Putamen (tissue), 1 donor: ENCODE measurements at regions not wholly inside any gene's neighbourhood (a gene's known extent, or its start where the extent isn't known, plus 50 kb on each side); places are given as distances from the start of the nearest gene placed in this dataset.

Experiments
- DNase-seq: peaks from one replicate; pipeline ENCODE4 v3.0.0-alpha.2; 2016; ENCODE audit warnings: low spot score

- DNase-seq: no peak
Measured at GRCh38 chr15:38046257-38047051, 112.0 kb downstream of the TMCO5A start.

DNA sequence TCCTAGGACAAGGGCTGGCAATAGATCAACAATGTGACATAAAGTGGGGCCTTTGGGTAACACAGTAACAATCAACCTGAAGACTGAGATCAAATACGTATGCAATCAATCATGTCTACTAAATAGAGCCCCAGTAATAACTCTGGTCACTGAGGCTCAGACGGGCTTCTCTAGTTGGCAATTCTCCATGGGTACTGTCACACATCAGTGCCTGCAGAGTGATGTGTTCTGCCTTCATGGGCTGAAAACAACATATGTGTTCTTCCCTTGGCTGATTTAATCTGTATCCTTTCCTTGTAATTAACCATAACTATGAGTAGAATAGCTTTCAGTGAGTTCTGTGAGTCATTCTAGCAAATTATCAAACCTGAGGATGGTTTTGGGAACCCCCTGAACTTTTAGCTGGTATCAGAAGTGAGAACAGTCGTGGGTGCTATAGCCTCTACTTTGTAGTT, 113.6 kb downstream of the TMCO5A start:
- DNase-seq: no peak

DNA sequence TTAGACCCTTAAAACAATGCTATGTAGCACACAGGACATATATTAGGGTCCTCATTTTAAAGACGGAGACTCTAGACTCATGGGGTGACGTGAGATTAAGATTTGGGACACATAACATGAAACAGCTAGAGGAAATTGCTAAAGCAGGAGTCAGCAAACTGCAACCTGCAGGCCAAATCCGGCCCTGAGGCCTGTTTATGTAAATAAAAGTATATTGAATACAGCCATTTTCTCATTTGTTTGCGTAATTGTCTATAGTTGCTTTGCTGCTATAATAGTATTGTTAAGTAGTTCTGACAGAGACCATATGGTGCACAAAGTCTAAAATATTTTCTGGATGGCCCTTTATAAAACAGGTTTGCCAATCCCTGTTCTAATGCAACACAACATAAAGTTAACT, 115.5 kb downstream of the TMCO5A start:
- no peak for DNase-seq

DNA sequence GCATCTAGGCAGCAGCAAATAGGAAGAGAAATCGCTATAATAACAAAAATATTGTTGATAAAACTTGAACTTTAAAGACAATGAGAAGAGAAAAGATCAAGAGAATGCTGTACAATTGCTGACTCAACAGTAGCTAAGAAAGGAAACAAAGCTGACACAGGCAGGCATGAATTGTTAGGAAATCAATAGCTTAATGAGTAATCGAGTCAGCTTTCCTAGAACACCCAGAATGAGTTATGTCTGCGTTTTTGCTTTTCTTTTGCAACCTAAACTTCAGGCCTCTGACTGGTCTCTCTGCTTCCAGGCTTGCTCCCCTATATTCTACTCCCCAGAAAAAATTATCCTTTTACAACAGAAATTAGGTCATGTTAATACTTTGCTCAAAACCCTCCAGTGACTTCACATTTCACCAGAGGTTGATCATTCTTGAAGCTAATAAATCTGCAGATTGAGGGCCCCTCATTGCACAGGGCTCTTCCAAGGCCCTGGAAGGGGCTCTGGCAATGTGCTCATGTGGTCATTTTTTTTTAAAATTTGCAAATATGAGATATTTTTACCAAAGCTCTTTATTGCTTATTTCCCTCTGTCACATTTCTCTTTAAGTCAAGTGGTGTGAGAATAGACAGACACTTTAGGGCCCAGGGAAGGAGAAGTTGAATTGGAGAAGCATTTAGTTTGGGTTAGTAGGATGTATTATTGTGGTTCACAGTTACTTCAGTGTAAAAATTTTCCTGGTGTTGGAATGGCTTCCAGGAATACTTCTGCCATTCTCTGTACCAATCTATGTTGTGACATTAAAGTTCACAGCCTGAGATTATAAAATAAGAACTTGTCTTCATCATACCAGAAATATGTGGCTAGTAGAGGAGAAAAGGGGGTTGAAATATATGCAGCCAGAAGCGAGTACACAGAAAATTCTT, 116.3 kb downstream of the TMCO5A start:
- no peak for DNase-seq

GRCh38 chr15:38053205-38053604, 118.8 kb downstream of the TMCO5A start:
- DNase-seq: no peak

DNA sequence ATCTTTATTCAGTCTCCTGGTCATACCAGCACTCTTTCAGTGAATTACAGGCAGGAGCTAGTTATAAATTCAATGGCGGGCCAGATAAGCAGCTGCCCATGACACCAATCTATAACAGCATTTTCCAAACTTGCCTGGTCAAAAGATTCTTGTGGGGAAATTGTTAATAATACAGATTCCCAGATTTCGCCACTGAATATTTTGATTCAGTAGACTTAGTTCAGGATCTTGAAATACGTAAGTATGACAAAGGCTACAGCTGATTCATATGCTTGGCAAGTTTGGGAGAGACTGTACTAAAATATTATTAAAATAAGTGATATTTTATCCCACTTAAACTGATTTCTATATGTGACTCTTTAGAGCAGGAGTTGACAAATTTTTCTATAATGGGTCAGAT, 119.3 kb downstream of the TMCO5A start:
- DNase-seq: no peak

DNA sequence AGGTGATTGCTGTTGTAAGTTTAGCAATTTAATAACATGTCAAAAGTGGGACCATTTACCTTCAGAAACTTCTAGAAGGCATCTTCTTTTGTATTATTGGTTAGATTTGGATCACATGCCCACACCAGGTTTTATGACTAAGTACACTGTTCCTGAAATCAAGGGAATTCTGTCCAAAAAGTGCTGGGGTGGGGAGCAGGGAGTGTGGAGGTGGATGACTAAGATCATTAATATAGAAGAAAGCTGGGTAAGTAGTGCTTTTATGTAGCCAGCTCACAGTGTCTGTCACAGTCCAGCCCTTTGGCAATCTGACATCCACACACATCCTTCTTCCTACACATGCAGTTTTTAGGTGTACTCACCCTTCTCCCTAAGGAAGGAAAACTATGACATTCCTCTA, 120.0 kb downstream of the TMCO5A start:
- no peak for DNase-seq

GRCh38 chr15:38058596-38059075, 124.2 kb downstream of the TMCO5A start:
- DNase-seq: no peak

DNA sequence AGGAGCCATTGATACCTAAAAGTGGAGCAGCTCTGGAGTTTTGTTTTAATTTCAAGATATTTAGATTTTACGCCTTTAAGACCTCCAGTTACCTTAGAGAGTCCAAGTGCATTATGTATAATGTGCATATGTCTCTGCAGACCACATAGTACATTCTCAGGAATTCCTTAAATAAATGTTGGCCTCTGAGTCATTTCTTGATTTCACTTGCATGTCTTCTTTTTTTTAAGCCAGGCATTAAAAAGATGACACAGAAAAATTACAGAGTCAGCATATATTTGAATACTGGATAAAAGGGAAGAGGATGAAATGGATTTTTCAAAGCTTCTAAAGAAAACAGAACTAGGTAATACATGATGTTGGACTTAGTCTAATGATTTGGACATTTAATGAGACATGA, 125.2 kb downstream of the TMCO5A start:
- no peak for DNase-seq

DNA sequence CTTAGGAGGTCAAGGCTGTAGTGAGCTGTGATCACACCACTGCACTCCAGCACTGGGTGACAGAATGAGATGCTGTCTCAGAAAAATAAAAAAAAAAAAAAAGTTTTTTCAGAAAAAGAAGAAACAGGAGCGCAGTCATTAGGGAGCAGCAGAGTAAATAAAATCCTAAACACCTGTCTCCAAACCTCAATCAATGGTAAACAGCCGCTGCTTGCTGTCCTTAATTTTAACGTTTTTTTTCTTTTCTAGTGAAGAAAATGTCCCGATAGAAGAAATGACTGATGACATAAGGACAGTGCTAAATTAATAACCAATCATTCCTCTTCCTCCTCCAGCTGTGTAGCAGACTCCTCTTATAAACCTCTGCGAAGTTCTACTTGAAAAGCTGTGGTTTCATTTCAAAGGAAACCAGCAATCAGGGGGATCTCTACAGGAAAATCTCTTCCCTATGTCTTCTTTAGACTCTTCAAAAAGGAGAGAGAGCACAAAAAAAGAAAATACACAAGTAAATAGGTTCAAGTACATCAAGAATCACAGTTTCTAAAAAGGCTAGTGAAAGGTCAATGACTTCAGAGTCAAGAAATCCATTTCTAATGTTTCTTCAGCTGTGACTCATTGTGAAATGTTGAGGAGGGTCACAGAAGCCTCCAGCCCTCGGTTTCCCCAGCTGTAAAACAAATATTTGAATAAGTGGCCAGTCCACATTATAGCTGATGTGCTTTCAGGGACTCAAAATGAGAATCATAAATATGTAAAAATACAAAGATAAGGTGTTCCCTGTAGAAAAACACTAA, 127.6 kb downstream of the TMCO5A start:
- DNase-seq: no peak

- no peak for DNase-seq
Measured at GRCh38 chr15:38062696-38063095, 128.3 kb downstream of the TMCO5A start.

- no peak for DNase-seq
Measured at GRCh38 chr15:38065721-38066345, 131.4 kb downstream of the TMCO5A start.

DNA sequence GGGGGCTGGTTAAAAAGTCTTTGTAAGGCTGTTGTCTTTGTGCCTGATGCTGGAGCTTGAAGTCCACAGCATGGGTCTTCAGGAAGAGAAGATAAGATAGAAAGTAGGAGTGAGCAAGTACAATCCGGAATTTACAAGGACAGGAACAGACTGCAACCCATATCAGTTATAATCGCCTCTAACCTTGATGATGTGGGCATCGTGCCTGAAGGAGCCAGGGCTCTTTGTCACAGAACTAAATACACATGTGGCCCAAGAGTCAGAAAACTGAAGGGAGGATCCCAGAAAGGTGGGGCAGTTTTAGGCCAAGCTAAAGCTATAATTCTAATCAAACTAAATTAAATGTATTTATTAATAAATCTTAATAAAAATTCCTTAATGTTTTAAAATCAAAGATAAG, 132.2 kb downstream of the TMCO5A start:
- DNase-seq: no peak

GRCh38 chr15:38068626-38069391, 134.4 kb downstream of the TMCO5A start:
- DNase-seq: peak; percentile 71

GRCh38 chr15:38069511-38070011, 135.1 kb downstream of the TMCO5A start:
- DNase-seq: no peak

GRCh38 chr15:38070778-38071177, 136.3 kb downstream of the TMCO5A start:
- DNase-seq: no peak

DNA sequence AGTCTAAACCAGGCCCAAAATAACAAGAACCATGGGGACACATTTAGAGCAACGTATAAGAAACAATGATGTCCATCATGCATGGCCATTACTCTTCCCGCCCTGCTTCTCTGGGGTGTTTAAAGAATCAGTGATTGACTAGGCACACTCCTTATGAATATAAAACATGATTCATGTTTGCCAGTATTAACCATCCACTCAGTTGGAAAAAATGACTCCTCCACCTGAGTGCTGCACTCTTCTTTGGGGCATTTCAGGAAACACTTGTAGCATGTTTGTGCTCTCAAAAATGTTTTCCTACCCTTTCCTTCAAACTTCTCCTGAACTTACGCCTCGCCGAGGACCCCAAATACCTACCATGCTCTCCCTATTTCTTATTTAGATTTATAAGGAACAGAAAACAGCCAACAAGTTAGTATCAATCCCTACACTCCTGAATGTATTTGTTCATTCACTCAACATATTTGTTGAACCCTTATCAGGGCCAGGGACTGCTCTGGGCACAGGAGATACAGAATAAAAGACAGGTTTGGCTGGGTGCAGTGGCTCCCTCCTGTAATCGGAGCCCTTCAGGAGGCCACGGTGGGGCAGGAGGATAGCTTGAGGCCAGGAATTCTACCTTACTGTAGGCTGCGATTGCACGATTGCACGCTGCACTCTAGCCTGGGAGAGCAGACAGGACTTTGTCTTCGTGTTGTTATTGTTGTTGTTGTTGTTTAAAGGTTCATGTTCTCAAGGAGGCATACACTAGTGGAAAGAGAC, 137.0 kb downstream of the TMCO5A start:
- no peak for DNase-seq

GRCh38 chr15:38072007-38072347, 137.5 kb downstream of the TMCO5A start:
- no peak for DNase-seq

GRCh38 chr15:38072348-38073177, 138.1 kb downstream of the TMCO5A start:
- DNase-seq: peak; percentile 97
